Ascending aorta (tissue), 2 donors: ENCODE measurements at regions not wholly inside any gene's neighbourhood (a gene's known extent, or its start where the extent isn't known, plus 50 kb on each side); places are given as distances from the start of the nearest gene placed in this dataset.

ENCODE experiments used
- DNase-seq, 2 donors: peaks; one replicate each; pipeline ENCODE4 v3.0.0-alpha.2; 2019; ENCODE audit warnings: low spot score in 2 of 2
- H3K27ac ChIP-seq, 2 donors: fragments of 200-600 bp; sonication (generic); one replicate each; pipeline ENCODE4 v1.5.1; 2016 to 2017; ENCODE audit warnings: mild to moderate bottlenecking in 1 of 2
- H3K27me3 ChIP-seq: fragments of 200-600 bp; sonication (generic); one replicate; pipeline ENCODE4 v1.5.1; 2017
- H3K36me3 ChIP-seq, 2 donors: fragments of 200-600 bp; sonication (generic); one replicate each; pipeline ENCODE4 v1.5.1; 2016
- H3K4me1 ChIP-seq, 2 donors: fragments of 200-600 bp; sonication (generic); one replicate each; pipeline ENCODE4 v1.5.1; 2016 to 2017; ENCODE audit warnings: mild to moderate bottlenecking in 1 of 2
- H3K4me3 ChIP-seq, 2 donors: fragments of 200-600 bp; sonication (generic); one replicate each; pipeline ENCODE4 v1.5.1; 2016 to 2017; ENCODE audit warnings: mild to moderate bottlenecking in 1 of 2
- H3K9me3 ChIP-seq, 2 donors: fragments of 200-600 bp; sonication (generic); one replicate each; pipeline ENCODE4 v1.5.1; 2016
- intact Hi-C: fragments of 100-400 bp; cut with DNase I; formaldehyde crosslinking; loops from one replicate; pipeline ENCODE4 v1.15.1; 2023
- TF ChIP-seq, protein P1 (sequence below), 3 experiments: fragments of 200-600 bp in 2 of 3; fragments of 450-650 bp in 1 of 3; sonication (generic) in 2 of 3; IDR thresholded peaks; one replicate each; pipeline ENCODE4 v1.5.1; 2016 to 2019; ENCODE audit warnings: antibody characterized with exemption in 3 of 3, mild to moderate bottlenecking in 1 of 3, moderate library complexity in 1 of 3

GRCh38 chr1:212192261-212192998, 92.8 kb upstream of the PPP2R5A start:
- TF ChIP-seq, protein P1, sequence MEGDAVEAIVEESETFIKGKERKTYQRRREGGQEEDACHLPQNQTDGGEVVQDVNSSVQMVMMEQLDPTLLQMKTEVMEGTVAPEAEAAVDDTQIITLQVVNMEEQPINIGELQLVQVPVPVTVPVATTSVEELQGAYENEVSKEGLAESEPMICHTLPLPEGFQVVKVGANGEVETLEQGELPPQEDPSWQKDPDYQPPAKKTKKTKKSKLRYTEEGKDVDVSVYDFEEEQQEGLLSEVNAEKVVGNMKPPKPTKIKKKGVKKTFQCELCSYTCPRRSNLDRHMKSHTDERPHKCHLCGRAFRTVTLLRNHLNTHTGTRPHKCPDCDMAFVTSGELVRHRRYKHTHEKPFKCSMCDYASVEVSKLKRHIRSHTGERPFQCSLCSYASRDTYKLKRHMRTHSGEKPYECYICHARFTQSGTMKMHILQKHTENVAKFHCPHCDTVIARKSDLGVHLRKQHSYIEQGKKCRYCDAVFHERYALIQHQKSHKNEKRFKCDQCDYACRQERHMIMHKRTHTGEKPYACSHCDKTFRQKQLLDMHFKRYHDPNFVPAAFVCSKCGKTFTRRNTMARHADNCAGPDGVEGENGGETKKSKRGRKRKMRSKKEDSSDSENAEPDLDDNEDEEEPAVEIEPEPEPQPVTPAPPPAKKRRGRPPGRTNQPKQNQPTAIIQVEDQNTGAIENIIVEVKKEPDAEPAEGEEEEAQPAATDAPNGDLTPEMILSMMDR (IDR thresholded peaks at IDR 0.05) = no peak
- no peaks in the 10 kb centered on the region for H3K4me1 ChIP-seq
- no peak overlapping the region for H3K27ac ChIP-seq
- no peaks in the 10 kb centered on the region for H3K27me3 ChIP-seq
- intact Hi-C loops = no loop called here
- H3K9me3 ChIP-seq = peaks cover 0 to 7% of the 10 kb centered on the region in 2 donors
- H3K36me3 ChIP-seq = no peaks in the 10 kb centered on the region
- H3K4me3 ChIP-seq = no peak overlapping the region
- DNase-seq = no peak

DNA sequence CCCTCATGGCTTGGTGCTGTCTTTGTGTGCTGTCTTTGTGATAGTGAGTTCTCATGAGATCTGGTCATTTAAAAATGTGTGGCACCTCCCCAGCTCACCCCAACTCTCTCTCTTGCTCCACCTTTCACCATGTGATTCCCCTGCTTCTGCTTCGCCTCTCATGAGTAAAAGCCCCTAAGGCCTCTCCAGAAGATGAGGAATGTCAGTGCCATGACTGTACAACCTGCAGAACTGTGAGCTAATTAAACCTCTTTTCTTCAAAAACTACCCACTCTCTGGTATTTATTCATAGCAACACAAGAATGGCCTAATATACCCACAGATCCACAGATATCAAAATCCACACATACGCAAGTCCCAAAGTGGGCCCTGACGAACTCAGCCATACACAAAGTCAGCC, 88.9 kb upstream of the PPP2R5A start:
- Histone ChIP-seq H3K36me3 (no peaks in the 10 kb centered on the region), H3K9me3 (peaks cover 0 to 13% of the 10 kb centered on the region in 2 donors), H3K4me3 (no peak overlapping the region), H3K27me3 (no peaks in the 10 kb centered on the region), H3K4me1 (no peaks in the 10 kb centered on the region), H3K27ac (no peak overlapping the region)
- DNase-seq = no peak
- intact Hi-C loops = no loop called here
- TF ChIP-seq, protein P1 (IDR thresholded peaks at IDR 0.05) = no peak

DNA sequence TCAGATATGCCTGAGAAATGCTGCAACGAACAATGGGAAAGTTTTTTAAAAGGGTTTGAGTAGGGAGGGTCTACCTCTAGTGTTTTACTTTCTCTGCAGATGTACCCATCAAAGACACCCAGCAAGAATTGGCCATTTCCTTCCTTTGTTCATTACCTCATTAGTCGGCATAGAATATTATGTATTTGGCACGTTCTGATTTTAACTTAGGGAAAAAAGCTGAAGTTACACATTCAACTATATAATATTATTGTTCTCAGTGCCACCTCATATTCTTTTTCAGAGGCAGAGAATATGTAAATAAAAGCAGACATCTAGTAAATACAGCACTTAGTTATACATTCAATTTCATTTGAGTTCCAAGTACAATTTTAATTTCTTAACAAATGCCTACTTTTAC, 83.7 kb upstream of the PPP2R5A start:
- no peaks in the 10 kb centered on the region for H3K36me3 ChIP-seq
- H3K27ac ChIP-seq = no peak overlapping the region
- DNase-seq = no peak
- H3K4me1 ChIP-seq = no peaks in the 10 kb centered on the region
- H3K27me3 ChIP-seq = no peaks in the 10 kb centered on the region
- TF ChIP-seq, protein P1 (IDR thresholded peaks at IDR 0.05) = no peak
- intact Hi-C loops = no loop called here
- H3K4me3 ChIP-seq = no peak overlapping the region
- peaks cover 0 to 6% of the 10 kb centered on the region in 2 donors for H3K9me3 ChIP-seq

DNA sequence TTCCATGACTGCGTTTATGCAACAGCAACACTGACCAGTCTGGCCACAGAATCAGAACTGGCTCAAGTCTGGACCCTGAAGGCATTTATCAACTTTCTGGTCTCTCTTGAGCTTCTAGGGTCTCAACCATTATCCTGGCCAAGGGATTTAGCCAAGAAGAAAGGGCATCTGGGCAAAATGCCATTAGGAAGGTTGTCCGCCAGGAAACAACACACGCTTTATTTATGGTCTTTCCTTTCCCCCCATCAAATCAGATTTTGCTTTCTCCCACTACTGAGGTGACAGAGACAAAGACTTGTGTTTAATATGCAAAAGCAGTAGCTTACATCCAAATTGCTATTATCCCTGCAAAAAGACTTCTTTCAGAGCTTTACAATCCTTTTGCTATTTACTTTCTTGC, 81.6 kb upstream of the PPP2R5A start:
- no peak overlapping the region for H3K27ac ChIP-seq
- intact Hi-C loops = no loop called here
- no peaks in the 10 kb centered on the region for H3K4me1 ChIP-seq
- H3K4me3 ChIP-seq = no peak overlapping the region
- TF ChIP-seq, protein P1 (IDR thresholded peaks at IDR 0.05) = no peak
- no peaks in the 10 kb centered on the region for H3K36me3 ChIP-seq
- no peaks in the 10 kb centered on the region for H3K27me3 ChIP-seq
- DNase-seq = no peak
- H3K9me3 ChIP-seq = peaks cover 0 to 6% of the 10 kb centered on the region in 2 donors

DNA sequence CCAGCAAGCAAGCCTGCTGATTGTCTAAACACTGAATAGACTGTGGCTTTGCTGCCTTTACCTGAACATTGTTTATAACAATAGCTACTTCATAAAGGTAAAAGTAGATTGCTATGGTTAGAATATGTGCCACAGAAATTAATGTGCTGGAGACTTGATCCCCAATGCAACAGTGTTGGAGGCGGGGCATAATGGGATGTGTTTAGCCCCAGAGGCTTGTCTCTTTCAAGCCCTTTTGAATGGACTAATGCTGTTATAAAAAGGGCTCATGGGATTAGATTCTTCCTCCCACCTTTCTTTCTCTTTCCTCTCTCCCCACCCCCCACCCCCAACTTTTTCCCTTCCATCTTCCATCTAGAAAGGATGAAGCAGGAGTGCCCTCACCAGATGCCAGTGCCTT, 80.2 kb upstream of the PPP2R5A start:
- H3K27ac ChIP-seq = no peak overlapping the region
- intact Hi-C loops = no loop called here
- TF ChIP-seq, protein P1 (IDR thresholded peaks at IDR 0.05) = no peak
- H3K4me1 ChIP-seq = no peaks in the 10 kb centered on the region
- no peak for DNase-seq
- no peak overlapping the region for H3K4me3 ChIP-seq
- H3K36me3 ChIP-seq = no peaks in the 10 kb centered on the region
- H3K27me3 ChIP-seq = no peaks in the 10 kb centered on the region
- H3K9me3 ChIP-seq = peaks cover 0 to 6% of the 10 kb centered on the region in 2 donors
